Gastrocnemius medialis (tissue), 4 donors: ENCODE measurements at regions not wholly inside any gene's neighbourhood (a gene's known extent, or its start where the extent isn't known, plus 50 kb on each side); places are given as distances from the start of the nearest gene placed in this dataset.

ENCODE experiments used
- ATAC-seq, 2 donors: fragments of 150-250 bp; one replicate each; pipeline ENCODE4 v1.9.1; 2016
- DNase-seq, 2 donors: peaks; one replicate each; pipeline ENCODE4 v3.0.0-alpha.2; 2019
- H3K27ac ChIP-seq, 4 donors: fragments of 200-600 bp; sonication (generic); 1 replicate in 1 of 4; 2 replicates in 3 of 4; pipeline ENCODE4 v1.5.1; 2016 to 2018; ENCODE audit warnings: mild to moderate bottlenecking in 2 of 4, moderate library complexity in 1 of 4
- H3K27me3 ChIP-seq, 3 donors: fragments of 200-600 bp; sonication (generic) in 2 of 3; 1 replicate in 1 of 3; 2 replicates in 2 of 3; pipeline versions ENCODE4 v1.5.1 to v1.6.0; 2016 to 2019; ENCODE audit warnings: mild to moderate bottlenecking in 1 of 3, moderate library complexity in 1 of 3
- H3K36me3 ChIP-seq, 2 donors: fragments of 200-600 bp; sonication (generic) in 1 of 2; one replicate each; pipeline ENCODE4 v1.5.1; 2017 to 2018
- H3K4me1 ChIP-seq, 2 donors: fragments of 200-600 bp; sonication (generic) in 1 of 2; one replicate each; pipeline ENCODE4 v1.5.1; 2016 to 2017; ENCODE audit warnings: mild to moderate bottlenecking in 2 of 2
- H3K4me3 ChIP-seq, 4 donors: fragments of 200-600 bp; sonication (generic) in 3 of 4; 1 replicate in 1 of 4; 2 replicates in 3 of 4; pipeline ENCODE4 v1.5.1; 2016 to 2019; ENCODE audit warnings: mild to moderate bottlenecking in 2 of 4
- H3K9me3 ChIP-seq, 3 donors: fragments of 200-600 bp; sonication (generic) in 2 of 3; 1 replicate in 1 of 3; 2 replicates in 2 of 3; pipeline ENCODE4 v1.5.1; 2016 to 2019
- CTCF ChIP-seq, 5 experiments: fragments of 450-650 bp in 3 of 5; fragments of 200-600 bp in 2 of 5; sonication (generic) in 2 of 5; IDR thresholded peaks in 4 of 5; conservative IDR thresholded peaks in 1 of 5; 1 replicate in 4 of 5; 2 replicates in 1 of 5; pipeline ENCODE4 v1.5.1; 2016 to 2019; ENCODE audit warnings: antibody characterized with exemption in 5 of 5, mild to moderate bottlenecking in 3 of 5, moderate library complexity in 3 of 5
- POLR2A ChIP-seq, 2 donors: fragments of 450-650 bp; IDR thresholded peaks; one replicate each; pipeline ENCODE4 v1.6.1; 2017; ENCODE audit warnings: antibody characterized with exemption in 2 of 2, mild to moderate bottlenecking in 2 of 2, moderate library complexity in 2 of 2
- in situ Hi-C, 4 donors: fragments of 200-750 bp; cut with MboI; loops; one replicate each; pipeline versions ENCODE4 v1.15.0 to v1.8.0; 2017; ENCODE audit warnings: low sequenced_read_pairs in 4 of 4
- intact Hi-C: fragments of 100-400 bp; cut with DNase I; formaldehyde crosslinking; loops from one replicate; pipeline ENCODE4 v1.15.1; 2023; ENCODE audit warnings: low total_unique reads

GRCh38 chr10:44462338-44462914 lies 77.5 kb upstream of the CXCL12 start:
- Histone ChIP-seq H3K27ac (no peak overlapping the region), H3K27me3 (peaks cover 0 to 5% (median 0%) of the 10 kb centered on the region in 3 donors), H3K4me3 (no peak overlapping the region), H3K4me1 (peaks cover 0 to 4% of the 10 kb centered on the region in 2 donors), H3K36me3 (no peaks in the 10 kb centered on the region), H3K9me3 (no peaks in the 10 kb centered on the region)
- intact Hi-C loops = no loop called here
- no peak for DNase-seq
- TF ChIP-seq POLR2A (IDR thresholded peaks at IDR 0.05) = no peak
- in situ Hi-C loops = no loop called here
- ATAC-seq = no peak

GRCh38 chr10:44463511-44464121 lies 78.7 kb upstream of the CXCL12 start:
- ATAC-seq (no peak), DNase-seq (no peak)
- no peaks in the 10 kb centered on the region for H3K9me3 ChIP-seq
- H3K27ac ChIP-seq = no peak overlapping the region
- no peak overlapping the region for H3K4me3 ChIP-seq
- intact Hi-C loops (no loop called here), in situ Hi-C loops (no loop called here)
- H3K4me1 ChIP-seq = peaks cover 0 to 4% of the 10 kb centered on the region in 2 donors
- H3K27me3 ChIP-seq = peaks cover 0 to 5% (median 0%) of the 10 kb centered on the region in 3 donors
- no peaks in the 10 kb centered on the region for H3K36me3 ChIP-seq
- TF ChIP-seq CTCF (IDR thresholded peaks at IDR 0.05 in 4 of 5, conservative IDR thresholded peaks at IDR 0.05 in 1 of 5) (no peak), POLR2A (IDR thresholded peaks at IDR 0.05) (no peak)

- no peak overlapping the region for H3K4me3 ChIP-seq
- no peaks in the 10 kb centered on the region for H3K9me3 ChIP-seq
- ATAC-seq (no peak), DNase-seq (no peak)
- TF ChIP-seq POLR2A (IDR thresholded peaks at IDR 0.05) (no peak), CTCF (IDR thresholded peaks at IDR 0.05 in 4 of 5, conservative IDR thresholded peaks at IDR 0.05 in 1 of 5) (no peak)
- H3K27ac ChIP-seq = no peak overlapping the region
- H3K27me3 ChIP-seq = peaks cover 0 to 5% (median 0%) of the 10 kb centered on the region in 3 donors
- in situ Hi-C loops (no loop called here), intact Hi-C loops (no loop called here)
- H3K36me3 ChIP-seq = no peaks in the 10 kb centered on the region
- H3K4me1 ChIP-seq = peaks cover 0 to under 1% of the 10 kb centered on the region in 2 donors
Measured at GRCh38 chr10:44464503-44464902, 79.6 kb upstream of the CXCL12 start.

- H3K4me3 ChIP-seq = no peak overlapping the region
- no peaks in the 10 kb centered on the region for H3K36me3 ChIP-seq
- peaks cover 0 to 5% of the 10 kb centered on the region in 2 donors for H3K4me1 ChIP-seq
- in situ Hi-C loops (no loop called here), intact Hi-C loops (no loop called here)
- peaks cover 0 to 5% (median 0%) of the 10 kb centered on the region in 3 donors for H3K27me3 ChIP-seq
- no peaks in the 10 kb centered on the region for H3K9me3 ChIP-seq
- no peak for TF ChIP-seq POLR2A (IDR thresholded peaks at IDR 0.05)
- no peak for TF ChIP-seq CTCF (IDR thresholded peaks at IDR 0.05 in 4 of 5, conservative IDR thresholded peaks at IDR 0.05 in 1 of 5)
- no peak overlapping the region for H3K27ac ChIP-seq
- ATAC-seq = no peak
- DNase-seq = no peak
Measured at GRCh38 chr10:44465401-44466115, 80.7 kb upstream of the CXCL12 start.

GRCh38 chr10:44466236-44466635 lies 81.3 kb upstream of the CXCL12 start:
- no peak for TF ChIP-seq CTCF (IDR thresholded peaks at IDR 0.05 in 4 of 5, conservative IDR thresholded peaks at IDR 0.05 in 1 of 5)
- TF ChIP-seq POLR2A (IDR thresholded peaks at IDR 0.05) = no peak
- Histone ChIP-seq H3K27me3 (peaks cover 0 to 5% (median 0%) of the 10 kb centered on the region in 3 donors), H3K4me1 (peaks cover 0 to 9% of the 10 kb centered on the region in 2 donors), H3K9me3 (no peaks in the 10 kb centered on the region), H3K27ac (no peak overlapping the region), H3K36me3 (no peaks in the 10 kb centered on the region), H3K4me3 (no peak overlapping the region)
- in situ Hi-C loops (no loop called here), intact Hi-C loops (no loop called here)
- ATAC-seq (no peak), DNase-seq (no peak)
